Stimulated activated CD4-positive, alpha-beta T cell treated with anti-CD3 and anti-CD28 coated beads, Interleukin-12 subunit alpha, Interleukin-12 subunit beta, amount 100 ng/mL, for 4 hours (primary cell): ENCODE measurements at regions not wholly inside any gene's neighbourhood (a gene's known extent, or its start where the extent isn't known, plus 50 kb on each side); places are given as distances from the start of the nearest gene placed in this dataset.

Experiments used
- DNase-seq: peaks from one replicate; pipeline ENCODE4 v3.0.0-alpha.2; 2020

GRCh38 chr16:77668201-77668600, 54.1 kb upstream of the NUDT7 start:
- DNase-seq: no peak

- DNase-seq: no peak
Observed at GRCh38 chr16:77669057-77669456, 53.3 kb upstream of the NUDT7 start.
